ENCODE measurements at regions not wholly inside any gene's neighbourhood (a gene's known extent, or its start where the extent isn't known, plus 50 kb on each side); places are given as distances from the start of the nearest gene placed in this dataset.
A peak's percentile ranks its signal among the peaks of the same experiment; 100 is the strongest.

- in situ Hi-C loops (cut with MboI; ENCODE audit: low pct_unique_long_range_greater_than_20kb, low sequenced_read_pairs): no loop called here
- no peak for DNase-seq
Measured at GRCh38 chr20:58011106-58011946, 217.1 kb downstream of the ANKRD60 start.

DNA sequence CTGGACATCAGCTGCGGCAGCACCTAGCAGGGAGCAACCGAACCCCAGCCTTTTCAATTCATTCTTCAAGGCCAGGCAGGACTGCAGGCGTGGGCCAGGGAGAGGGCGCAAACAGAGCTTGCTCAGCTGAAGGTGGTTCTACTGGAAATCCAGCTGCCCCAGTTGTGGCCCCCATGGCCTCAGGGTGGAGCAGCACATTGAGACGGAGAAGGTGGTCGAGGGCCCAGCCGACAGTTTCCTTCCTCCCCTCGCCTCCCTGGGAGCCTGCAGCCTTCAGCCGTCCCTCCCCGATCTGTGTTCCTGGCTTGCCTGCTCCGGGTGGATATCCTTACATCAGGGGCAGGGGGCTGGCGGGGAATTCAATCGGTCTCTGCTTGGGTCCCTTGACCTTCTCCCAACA is 217.8 kb downstream of the ANKRD60 start:
- DNase-seq: no peak
- in situ Hi-C loops (cut with MboI; ENCODE audit: low pct_unique_long_range_greater_than_20kb, low sequenced_read_pairs): no loop called here

- in situ Hi-C loops (cut with MboI; ENCODE audit: low pct_unique_long_range_greater_than_20kb, low sequenced_read_pairs): no loop called here
- DNase-seq: no peak
Measured at GRCh38 chr20:58010186-58010585, 218.3 kb downstream of the ANKRD60 start.

GRCh38 chr20:58008866-58009265 is 219.6 kb downstream of the ANKRD60 start:
- in situ Hi-C loops (cut with MboI; ENCODE audit: low pct_unique_long_range_greater_than_20kb, low sequenced_read_pairs): no loop called here
- DNase-seq: no peak

DNA sequence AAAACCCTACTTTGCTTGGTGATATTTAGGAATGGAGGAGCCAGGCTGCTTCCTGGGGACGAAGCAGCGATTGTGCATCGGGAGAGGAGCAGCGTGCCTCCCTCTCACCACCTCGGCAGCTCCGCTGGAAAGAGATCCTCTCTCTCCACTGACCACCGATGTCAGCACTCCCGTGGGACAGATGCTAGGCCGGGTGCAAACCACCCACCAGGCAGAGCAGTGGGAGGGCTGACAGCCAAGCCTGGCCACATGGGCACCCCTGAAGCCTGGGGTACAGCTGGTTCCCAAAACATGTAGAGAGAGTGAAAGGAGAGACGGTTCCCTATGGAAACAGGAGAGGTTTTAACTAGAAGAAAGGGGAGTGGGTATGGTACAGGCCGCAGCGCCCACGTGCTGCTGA is 220.0 kb downstream of the ANKRD60 start:
- in situ Hi-C loops (cut with MboI; ENCODE audit: low pct_unique_long_range_greater_than_20kb, low sequenced_read_pairs): no loop called here

GRCh38 chr20:58007947-58008346 is 220.5 kb downstream of the ANKRD60 start:
- in situ Hi-C loops (cut with MboI; ENCODE audit: low pct_unique_long_range_greater_than_20kb, low sequenced_read_pairs): no loop called here
- DNase-seq: no peak

More for the DNA sequence above, 220.0 kb downstream of the ANKRD60 start:
- no peak for DNase-seq

DNA sequence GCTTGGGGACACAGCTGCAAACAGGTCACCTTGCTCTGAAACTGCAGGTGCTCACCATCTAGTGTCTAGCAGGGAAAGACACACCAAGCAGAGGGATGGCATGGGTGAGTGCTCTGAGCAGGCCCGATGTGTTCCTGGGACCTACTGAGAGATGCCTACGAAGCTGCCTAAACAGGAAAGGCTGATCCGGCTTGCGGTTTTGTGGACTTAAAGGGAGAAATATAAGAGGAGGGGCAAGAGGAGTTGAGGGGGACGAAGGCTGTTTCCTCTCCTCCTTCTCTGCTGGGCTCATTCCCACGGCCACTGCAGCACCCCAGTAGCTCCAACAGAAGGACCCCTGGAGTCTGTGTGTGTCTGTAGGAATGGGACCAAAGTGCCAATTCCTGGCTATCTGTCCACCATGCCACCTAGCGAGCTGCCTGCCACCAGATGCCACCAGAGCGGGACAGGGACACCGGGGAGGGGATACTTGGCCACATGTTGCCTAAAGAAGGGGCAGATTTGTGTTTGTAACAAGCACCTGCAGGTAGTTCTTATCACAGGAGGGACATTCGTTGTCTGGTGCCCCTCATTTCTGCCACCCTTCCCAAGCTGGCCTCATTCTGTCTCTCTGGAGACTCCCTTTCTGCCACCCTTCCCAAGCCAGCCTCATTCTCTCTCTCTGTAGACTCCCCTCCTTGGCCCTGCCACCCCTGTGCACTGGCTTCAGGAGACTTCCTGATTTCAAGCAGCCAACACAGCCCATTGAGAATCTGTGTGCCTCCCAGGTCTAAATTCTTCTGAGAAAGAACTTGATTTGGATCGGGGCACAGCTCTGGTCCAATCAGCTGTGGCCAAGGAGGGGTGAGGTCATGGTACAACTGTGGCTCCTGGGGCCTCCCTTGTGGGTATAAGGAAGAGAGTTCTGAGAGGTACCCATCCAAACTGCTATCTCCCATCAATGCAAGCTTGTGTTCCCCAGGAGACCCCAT is 221.8 kb downstream of the ANKRD60 start:
- no peak for DNase-seq
- in situ Hi-C loops (cut with MboI; ENCODE audit: low pct_unique_long_range_greater_than_20kb, low sequenced_read_pairs): no loop called here

GRCh38 chr20:58005581-58006345 is 222.7 kb downstream of the ANKRD60 start:
- in situ Hi-C loops (cut with MboI; ENCODE audit: low pct_unique_long_range_greater_than_20kb, low sequenced_read_pairs): no loop called here
- no peak for DNase-seq

DNA sequence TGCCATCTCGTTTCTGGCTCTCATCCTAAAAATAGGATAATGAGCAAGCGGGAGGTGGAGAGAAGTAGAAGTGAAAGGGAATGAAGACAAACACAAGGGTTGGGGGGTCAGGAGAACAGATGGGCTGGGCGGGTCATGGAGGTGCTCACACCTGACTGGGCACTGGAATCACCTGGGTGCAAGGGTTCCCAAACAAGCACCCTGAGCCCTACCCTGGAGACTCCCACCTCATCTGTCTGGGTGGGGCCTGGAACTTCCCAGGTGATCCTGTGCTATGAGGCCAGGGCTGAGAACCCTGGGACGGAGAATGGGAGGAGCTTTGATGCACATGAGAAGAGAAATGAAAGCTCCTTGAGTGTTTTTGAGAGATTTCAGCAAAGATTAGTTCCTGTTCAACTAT is 223.6 kb downstream of the ANKRD60 start:
- in situ Hi-C loops (cut with MboI; ENCODE audit: low pct_unique_long_range_greater_than_20kb, low sequenced_read_pairs): no loop called here
- no peak for DNase-seq

DNA sequence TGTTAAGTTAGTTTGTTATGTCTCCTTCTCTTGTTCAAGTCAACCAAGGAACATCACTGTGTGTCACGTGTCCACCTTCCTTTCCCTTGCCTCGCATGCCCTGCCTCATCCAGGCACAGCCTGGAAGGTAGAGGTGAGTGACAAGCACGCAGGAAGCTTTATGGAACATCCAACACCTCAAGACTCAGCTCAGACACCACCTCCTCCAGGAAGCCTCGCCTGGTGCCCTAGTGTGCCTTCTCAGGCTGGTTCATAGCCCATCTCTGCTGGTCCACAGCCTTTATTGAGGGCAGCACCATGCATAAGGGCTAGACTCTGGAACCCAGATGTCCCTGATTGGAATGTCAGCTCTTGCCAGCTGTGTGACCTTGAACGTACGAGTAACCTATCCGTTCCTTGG is 224.3 kb downstream of the ANKRD60 start:
- DNase-seq: no peak
- in situ Hi-C loops (cut with MboI; ENCODE audit: low pct_unique_long_range_greater_than_20kb, low sequenced_read_pairs): no loop called here

DNA sequence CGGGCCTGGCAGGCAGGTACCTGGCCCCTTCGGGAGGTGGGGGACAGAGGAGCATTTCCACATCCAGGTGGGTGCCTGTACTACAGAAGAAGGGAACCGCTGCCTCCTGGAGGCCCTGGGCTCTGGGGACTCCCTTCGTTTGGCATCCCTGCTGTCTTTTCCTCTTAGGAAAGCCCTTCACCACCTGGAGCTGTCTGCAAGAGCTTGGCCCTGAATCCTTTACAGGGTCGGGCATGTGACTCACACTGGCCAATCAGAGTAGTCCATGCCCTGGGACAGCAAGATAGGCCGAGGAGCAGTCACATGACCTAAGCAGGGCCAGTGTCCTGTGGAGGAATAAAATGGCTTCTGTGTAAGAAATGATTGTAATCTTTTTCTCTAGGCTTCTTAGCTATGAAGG is 224.9 kb downstream of the ANKRD60 start:
- in situ Hi-C loops (cut with MboI; ENCODE audit: low pct_unique_long_range_greater_than_20kb, low sequenced_read_pairs): no loop called here
- no peak for DNase-seq

DNA sequence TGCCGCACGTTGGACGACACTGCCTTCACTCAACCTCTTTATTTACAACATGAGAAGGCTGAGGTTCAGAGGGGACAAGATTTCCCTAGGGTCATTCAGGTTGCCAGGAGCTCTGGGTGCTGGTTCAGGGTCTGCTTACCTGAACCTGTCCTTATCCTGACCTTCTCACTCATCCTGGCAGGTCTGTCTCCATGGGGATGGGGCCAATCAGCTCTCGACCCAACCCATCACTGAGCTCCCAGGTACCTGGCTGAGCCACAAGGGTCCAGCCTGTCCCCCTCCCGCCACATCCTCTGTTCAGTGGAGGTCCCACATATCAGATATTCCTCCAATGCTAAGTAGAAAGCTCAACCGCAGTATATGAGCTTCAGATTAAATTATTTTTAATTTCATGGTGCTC is 225.6 kb downstream of the ANKRD60 start:
- in situ Hi-C loops (cut with MboI; ENCODE audit: low pct_unique_long_range_greater_than_20kb, low sequenced_read_pairs): no loop called here
- DNase-seq: no peak

DNA sequence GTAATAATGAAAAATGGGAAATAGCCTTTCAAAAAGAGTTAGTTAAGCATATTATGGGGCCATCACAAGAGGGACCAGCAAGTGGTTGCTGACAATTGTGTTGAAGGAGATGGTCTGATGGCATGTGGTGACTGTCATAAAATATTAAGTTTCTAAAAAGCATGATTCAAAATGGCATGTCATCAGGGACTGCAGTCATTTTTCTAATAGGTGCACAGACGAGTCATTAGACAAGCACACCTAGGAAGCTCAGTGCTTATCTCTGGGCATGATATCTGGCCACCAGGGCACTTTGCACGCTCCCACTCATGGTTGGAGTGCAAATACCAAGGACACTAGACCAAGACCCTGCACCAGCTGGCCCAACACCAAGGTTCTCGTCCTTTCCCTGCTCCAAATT is 226.5 kb downstream of the ANKRD60 start:
- DNase-seq: no peak
- in situ Hi-C loops (cut with MboI; ENCODE audit: low pct_unique_long_range_greater_than_20kb, low sequenced_read_pairs): no loop called here

GRCh38 chr20:58001381-58001780 is 227.1 kb downstream of the ANKRD60 start:
- in situ Hi-C loops (cut with MboI; ENCODE audit: low pct_unique_long_range_greater_than_20kb, low sequenced_read_pairs): no loop called here
- no peak for DNase-seq

DNA sequence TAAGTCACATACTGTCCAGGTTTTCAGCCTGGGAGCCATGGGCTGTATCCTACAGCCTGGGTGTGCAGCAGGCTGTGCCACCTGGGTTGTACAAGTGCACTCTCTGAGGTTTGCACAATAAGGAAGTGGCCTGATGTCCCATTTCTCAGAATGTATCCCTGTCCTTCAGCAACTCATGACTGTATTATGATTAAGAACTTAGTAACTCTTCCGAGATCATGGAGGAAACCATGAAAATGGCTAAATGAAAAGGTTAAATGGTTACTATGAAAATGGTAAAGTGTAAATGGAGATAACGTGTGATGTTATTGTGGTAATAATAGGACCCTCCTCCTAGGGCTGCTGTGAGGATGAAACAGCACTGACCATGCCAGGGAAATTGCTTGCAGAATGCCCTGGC is 227.6 kb downstream of the ANKRD60 start:
- in situ Hi-C loops (cut with MboI; ENCODE audit: low pct_unique_long_range_greater_than_20kb, low sequenced_read_pairs): no loop called here

DNA sequence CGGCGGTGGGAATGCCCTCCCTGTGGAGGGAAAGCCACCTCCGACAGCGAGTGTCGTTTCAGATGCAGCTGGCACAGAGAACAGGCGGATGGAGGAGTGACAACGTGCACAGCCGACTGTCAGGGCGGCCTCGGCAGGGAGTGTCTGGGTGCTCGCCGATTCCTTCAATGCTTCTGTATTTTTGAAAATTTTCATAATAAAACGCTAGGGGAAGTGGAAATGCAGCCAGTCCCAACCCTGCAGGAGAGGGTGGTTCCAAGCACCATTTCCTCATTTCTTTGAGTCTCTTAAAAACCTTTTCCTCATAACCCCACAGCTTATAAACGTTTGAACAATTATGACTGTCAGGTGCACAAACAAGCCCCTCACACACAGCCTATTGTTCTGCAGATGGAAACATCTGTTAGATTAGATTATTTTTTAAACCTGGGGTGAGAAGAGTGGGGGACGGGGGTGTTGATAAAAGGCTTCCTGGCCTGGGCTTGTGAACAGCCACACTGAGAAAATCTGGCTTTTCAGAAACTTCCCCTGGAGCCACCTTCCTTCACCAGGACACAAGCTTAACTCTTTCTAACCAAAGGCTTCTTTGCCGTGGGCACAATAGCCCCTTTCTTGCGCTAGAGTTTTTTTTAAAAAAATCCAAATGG is 228.9 kb downstream of the ANKRD60 start:
- peak; percentile 5 for DNase-seq
- in situ Hi-C loops (cut with MboI; ENCODE audit: low pct_unique_long_range_greater_than_20kb, low sequenced_read_pairs): no loop called here

More for the DNA sequence above, 227.6 kb downstream of the ANKRD60 start:
- DNase-seq: no peak

DNA sequence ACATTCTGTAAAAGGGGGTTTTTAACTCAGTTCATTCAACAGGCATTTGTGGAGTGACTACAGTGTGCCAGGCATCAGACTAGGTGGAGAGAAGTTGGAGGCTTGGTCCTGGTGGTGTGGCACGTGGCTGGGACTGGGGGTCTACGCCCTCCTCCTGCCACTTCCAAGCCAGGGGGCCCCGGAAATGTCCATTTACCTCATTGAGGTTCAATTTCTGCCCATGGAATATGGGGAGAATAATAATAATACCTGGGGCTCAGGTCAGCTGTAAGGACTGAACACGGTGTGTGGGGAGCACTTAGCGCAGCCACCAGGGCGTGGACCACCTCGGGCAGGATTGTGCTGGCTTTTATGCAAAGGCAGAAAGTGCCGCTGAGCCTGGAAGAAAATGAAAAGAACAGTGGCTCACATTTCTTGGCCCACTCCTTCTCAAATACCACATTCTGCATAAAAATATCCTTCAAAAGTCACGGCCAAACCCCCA is 229.4 kb downstream of the ANKRD60 start:
- in situ Hi-C loops (cut with MboI; ENCODE audit: low pct_unique_long_range_greater_than_20kb, low sequenced_read_pairs): no loop called here
- no peak for DNase-seq

DNA sequence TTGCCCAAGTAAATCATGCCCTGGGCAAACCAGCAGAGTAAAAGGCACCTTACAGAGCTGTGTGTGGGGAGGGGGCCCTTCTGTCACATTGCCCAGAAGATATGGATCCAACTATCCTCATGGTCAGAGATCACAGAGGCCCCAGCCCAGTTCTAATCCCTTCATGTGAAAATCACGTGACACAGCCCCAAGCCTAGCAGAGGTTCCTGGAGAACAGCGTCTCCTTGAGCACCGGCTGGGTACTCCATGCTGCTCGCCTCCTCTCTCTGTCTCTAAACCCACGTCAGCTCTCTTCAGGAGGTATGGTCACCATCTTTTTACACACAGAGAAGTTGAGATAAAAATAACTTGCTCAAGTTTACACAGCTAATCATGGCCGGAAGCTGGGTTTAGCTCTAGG is 230.2 kb downstream of the ANKRD60 start:
- no peak for DNase-seq
- in situ Hi-C loops (cut with MboI; ENCODE audit: low pct_unique_long_range_greater_than_20kb, low sequenced_read_pairs): no loop called here
